IPS-11a (cell line): ENCODE measurements at regions not wholly inside any gene's neighbourhood (a gene's known extent, or its start where the extent isn't known, plus 50 kb on each side); places are given as distances from the start of the nearest gene placed in this dataset.

Experiments used
- H3K4me3 ChIP-seq: one replicate; pipeline ENCODE4 v1.5.1; 2013; ENCODE audit warnings: low read depth, low read length, control low read depth

DNA sequence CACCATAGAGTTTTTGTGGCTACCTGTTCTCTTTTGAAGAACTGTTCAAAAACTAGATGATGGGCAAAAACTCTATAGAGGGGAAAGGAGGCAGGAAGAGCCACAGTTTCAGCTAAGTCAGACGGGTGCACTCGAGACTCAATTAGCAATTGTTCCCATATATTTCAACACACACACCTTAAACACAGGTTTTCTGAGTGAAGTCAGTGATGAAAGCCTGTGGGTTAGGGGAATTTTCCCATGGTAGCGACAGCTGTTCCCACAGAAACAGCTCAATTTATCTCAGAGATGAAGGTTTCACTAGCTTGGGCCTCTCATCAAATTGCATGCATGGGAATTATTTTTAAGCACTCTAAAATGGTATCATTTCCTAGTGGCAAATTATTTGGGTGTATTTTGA lies 143.4 kb downstream of the ZIC5 start:
- H3K4me3 ChIP-seq, result no peak overlapping the region

DNA sequence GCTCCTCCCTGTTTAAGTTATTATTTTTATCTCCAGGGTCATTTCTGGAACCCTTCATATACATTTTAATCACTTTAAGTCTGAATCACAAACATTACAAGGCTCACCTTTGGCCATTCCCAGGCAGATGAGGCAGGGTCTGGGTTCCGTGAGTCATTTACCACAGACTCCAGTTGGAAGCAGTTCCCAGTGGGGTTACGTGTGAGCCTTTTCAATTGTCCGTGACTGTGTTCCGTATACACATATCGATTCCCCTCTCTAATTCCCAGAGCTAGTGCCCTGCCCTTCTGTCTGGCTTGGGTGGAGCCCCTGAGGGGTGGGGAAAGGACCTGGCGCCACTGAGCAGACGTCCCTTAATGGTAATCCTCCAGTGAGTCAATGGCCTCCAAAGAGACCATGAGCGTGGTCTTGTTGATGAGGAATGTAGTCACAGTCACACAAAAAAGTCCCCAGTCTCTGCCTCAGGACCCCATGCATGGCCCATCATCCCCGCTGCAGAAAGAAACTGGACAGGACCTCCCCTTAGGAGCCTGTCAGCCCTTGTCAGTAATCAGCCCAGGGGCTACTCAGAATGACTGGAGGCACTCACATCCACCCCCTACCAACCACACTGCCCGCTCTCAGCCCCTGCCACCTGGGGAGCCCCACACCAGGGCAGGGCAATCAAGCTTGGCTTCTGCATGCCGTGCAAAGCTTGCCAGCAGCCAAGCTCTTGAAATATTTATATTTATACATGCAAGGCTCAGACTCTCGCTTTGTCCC lies 144.4 kb downstream of the ZIC5 start:
- H3K4me3 ChIP-seq, result no peak overlapping the region

DNA sequence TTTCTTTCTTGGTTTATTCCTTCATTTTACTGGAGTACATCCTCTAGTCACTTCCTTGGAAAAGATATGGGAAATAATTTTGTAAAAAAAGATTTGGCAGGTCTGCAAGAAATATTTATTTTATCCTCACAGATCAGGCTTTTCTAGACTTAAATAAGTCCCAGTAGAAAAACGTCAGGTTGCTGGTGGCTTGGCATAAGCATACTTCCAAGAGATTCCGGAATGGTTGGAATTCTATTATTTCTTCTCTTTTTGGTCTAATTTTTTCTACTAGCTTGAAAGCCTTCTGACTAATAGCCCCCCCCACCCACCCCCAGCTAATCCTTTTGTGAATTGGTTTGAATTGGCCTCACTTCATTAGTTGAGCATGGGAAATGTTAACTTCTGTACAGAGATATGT lies 147.6 kb downstream of the ZIC5 start:
- no peak overlapping the region for H3K4me3 ChIP-seq

DNA sequence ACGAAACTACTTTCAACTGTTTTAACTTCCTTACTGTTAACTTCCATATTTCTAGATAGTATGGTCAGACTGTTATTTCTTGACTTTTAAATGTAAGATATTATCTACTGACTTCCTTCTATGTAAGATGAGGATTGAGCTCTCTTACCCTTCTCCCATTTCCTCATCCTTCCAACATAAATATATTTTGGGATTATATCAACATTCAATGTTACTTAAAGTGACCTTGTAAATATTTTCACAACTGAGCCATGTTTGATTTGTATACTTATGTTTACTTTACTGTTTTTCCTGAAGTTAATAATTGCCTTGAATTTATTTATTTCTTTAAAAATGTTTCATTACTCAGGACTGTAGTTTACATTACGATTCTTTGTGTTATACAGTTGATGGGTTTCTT lies 148.7 kb downstream of the ZIC5 start:
- H3K4me3 ChIP-seq, result no peak overlapping the region

DNA sequence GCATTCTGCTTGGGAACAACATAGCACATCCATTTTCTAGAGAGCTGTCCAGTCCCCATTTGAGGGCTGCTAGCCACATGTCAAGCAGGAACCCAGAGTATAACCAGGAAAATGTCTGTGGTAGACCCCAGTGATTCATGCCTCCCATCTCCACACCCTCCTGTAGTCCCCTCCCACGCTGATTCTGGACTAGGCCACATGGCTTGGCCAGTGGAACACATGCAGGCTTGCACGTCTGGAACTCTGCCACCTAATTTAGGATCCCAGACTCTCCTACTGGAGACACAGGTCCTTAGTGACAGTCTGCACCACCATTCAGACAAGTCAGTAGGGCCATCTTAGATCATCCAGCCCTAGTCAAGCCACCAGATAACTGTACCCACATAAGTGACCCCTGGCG lies 149.8 kb downstream of the ZIC5 start:
- no peak overlapping the region for H3K4me3 ChIP-seq

DNA sequence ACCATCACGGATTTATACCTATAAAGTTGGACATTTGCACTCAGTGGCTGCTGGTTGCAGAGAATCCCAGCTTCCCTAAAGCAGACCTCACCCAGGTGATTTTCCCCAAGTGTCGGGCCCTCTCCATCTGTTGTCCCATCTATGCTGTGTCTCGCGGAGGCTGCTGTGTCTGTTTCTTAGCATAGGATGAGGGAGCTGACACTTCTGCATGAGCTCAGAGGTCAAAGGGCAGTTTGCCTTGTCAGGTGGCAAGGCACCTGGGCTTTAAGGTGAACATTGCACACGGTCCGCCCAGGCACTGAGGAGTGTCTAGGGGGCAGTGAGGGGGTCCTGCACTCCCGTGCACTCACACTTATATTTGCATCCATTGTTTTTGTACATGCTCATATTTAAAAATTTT lies 151.6 kb downstream of the ZIC5 start:
- H3K4me3 ChIP-seq, result no peak overlapping the region

DNA sequence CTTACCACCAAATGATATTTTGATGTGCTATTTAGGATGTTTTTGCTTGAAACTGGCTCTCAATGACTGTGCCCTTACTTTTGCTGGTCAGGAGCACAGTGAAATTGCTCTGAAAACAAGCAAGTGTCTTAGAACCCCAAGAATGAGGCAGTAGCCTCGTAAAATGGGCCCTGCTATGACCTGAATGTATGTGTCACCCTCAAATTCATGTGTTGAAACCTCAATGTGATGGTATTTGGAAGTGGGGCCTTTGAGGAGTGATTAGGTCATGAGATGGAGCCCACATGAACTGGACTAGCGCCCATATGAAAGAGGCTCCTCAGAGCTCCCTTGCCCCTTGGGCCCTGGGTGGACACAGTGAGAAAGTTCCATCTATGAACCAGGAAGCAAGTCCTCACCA lies 155.2 kb downstream of the ZIC5 start:
- H3K4me3 ChIP-seq, result no peak overlapping the region

DNA sequence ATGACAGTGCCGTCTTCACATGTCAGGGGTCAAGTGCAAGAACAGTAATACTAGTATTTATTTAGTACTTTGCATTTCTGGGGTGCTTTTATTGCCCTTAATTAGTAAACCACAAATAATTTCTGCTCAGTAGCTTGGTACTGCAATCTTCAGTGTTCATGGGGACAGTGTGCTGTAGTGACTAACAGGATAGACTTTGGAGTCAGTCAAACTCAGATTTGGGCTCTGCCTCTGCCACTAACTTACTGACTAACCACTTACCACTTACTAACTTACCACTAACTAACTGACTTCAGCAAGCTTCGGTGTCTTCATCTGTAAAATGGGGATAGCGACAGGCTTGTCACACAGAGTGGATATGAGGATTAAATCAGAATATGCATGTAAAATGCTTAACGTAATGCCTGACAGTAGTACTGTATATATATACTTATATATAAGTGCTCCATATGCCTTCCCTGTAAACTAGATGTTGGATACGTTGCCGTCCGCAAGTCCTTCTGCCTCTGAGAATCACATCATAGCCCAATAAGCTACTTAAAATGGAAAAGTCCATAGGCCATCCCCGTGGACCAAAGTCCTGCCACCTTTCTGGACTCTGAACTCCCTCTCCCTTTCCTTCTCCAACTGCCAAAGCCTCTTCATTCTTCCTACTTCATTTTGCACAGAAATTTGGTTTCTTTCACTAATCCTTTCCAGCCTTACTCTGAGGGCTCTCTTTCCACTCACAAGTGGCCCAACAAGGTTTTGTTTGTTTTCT lies 158.1 kb downstream of the ZIC5 start:
- H3K4me3 ChIP-seq, result no peak overlapping the region

DNA sequence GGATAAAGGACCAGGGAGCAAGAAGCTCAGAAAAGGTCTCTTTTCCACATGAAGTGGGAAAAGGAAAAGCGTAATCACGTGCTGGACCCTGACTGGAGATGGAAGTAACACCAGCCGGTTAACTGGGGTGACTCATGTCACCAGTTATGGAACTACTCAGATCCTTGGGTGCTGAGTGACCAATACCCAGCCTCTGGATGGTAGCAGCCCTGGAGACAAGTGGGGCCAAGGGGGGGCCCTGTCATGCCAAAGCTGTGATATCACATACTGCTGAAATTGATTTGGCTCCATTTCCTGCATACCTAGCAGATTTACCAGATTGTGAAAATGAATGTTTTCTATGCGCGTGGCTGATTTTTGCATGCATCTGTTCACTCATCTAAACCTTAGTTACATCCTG lies 158.9 kb downstream of the ZIC5 start:
- no peak overlapping the region for H3K4me3 ChIP-seq

DNA sequence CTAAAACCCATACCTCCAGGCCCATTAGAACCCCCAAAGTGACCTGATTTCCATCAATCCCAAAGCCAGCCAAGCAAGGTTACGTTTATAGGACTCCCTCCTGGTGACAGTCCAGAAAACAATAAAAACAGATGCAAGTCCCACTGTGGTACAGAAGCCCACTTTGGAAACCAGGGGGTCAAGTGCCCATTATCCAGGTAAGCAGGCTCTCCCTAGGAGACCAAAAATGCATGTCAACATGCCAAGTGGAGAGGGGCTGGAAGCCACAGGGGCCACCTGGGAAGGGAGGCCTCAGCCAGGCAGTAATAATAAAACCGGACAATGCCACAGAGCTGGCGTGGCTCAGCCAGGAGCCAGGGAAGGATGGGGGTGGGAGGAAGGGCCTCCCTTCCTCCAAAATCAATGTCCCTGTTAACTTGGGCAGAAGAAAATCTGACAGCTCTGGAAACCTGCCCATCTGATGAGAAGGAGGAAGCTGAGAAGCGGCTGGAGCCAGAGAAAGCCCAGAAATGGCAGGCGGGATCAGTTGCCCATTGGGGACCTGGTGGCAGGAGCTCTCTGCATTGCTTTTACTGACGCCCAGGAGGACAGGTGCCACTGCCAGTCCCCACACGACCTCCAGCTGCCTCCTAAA lies 160.4 kb downstream of the ZIC5 start:
- no peak overlapping the region for H3K4me3 ChIP-seq

DNA sequence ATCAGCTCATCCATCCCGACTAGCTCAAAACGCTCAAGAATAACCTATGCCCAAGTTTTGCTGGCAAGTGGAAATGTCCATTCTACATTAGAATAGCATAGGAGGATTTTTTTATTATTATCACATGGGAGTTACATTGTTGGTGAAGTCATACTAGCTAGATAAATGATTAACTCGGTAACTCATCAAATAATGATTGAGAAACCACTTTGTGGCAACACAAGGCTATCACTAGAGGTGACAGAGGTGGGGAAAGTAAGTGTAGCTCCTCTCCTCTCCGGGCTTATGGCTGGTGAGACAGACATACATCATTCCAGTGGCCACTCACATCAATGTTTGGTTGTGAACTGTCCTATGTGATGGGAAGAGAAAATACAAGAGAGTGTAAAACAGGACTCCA lies 161.6 kb downstream of the ZIC5 start:
- H3K4me3 ChIP-seq, result no peak overlapping the region

DNA sequence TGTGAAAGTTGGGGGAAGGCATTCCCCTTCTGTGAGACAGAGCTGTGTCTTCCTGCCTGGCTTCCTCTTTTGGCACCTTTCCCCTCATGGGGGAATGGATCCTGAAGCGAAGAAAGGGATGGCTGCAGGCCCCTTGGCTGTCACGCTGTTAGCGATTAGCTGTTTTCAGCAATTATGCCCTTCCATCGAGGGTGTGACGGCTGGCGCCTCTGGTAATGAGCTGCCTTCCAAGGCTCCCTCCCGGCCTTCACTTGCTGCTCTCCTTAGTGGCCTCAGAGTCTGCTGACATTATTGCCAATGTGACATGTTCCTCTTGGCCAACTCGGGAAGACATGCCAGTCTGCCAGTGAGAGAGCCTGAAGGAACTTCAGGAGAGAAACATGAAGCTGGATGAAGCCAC lies 162.1 kb downstream of the ZIC5 start:
- H3K4me3 ChIP-seq, result no peak overlapping the region

DNA sequence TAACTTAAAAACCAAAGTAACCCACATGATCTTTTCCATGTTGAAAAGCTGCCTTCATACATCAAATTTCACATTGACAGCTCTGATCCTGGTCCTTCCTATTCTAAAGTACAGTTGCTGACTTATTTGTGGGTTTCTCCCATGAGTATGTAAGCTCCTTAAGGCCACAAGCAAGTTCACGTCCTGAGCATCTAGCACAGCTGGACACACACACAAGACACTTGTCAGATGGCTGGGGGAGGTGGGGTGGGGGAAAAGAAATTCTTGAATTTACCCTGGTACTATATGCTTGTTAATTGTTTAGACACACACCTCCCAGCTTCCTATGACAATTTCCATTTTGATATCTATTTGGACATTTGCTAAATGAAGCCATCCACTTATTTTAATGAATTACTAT lies 162.8 kb downstream of the ZIC5 start:
- no peak overlapping the region for H3K4me3 ChIP-seq

DNA sequence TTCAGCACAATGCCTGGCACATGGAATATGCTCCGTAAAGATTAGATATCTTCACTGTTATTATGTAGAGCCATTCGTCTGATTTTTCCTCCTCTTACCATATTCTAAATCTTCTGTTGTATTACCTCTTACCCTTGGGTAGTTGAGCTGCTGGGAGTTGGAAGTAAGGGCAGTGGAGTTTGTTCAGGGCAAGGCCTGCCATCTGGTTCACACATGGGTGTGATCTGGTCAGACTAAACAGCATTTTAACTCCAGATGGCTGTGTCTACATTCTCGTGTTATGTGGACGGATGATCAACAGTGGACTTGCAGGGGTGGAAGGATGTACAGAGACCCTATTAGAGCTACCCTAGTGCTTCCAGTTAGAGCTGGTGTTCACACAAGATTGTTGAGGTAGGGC lies 164.9 kb downstream of the ZIC5 start:
- no peak overlapping the region for H3K4me3 ChIP-seq

DNA sequence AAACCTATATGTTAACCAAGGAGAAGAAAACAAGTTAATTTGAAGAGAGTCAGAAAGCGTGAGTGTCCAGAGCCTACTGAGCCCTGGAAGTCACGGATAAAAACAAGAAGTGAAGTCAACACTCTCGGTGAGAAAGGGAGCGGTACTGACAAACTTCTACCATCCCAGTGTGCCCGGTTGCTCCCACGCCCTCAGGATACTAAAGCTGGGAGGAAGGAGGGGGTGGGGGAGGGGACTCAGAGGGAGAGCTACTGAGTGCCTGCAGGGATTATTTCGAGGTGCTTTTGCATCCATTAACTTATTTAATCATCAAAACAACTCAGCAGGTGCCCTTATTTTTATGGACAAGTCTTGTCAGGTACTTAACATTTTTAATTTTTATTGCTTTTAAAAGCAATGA lies 166.2 kb downstream of the ZIC5 start:
- H3K4me3 ChIP-seq, result no peak overlapping the region

DNA sequence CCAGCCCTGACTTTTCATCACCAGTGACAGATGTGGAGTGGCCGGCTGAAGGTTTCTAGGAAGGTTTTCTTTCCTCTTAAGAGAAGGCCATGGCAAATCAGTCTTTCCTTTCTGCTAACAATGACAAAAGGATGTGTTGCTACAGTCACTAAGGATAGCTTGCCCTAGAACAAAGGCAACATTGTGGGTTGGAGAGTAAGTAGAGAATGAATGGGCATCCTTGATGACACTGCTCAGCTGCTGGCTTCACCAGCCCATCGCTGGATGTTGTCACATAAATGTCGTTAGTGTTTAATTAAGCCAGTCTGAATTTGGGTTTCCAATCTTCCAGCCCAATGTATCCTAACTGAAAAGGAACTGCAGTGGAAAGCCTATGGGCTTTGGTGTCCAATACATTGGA lies 168.4 kb downstream of the ZIC5 start:
- H3K4me3 ChIP-seq, result no peak overlapping the region

DNA sequence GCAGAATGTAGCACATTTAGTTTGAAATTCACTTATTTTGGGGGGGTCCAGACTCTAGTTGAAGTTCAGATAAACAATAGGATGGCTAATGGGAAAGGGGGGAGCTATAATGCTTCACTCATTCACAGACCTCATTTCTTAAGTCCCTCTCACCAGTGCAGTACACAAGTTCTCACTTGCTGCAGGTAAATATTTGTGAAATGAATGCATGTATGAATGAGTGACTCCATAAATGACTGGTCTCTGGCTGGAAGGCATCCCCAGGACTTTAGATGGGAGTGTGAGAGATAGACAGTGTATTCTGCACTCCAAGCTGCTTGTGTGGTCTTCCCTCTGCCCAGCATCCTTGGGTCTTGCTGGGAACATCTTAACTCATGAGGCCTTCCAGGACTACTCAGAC lies 169.2 kb downstream of the ZIC5 start:
- H3K4me3 ChIP-seq, result no peak overlapping the region

DNA sequence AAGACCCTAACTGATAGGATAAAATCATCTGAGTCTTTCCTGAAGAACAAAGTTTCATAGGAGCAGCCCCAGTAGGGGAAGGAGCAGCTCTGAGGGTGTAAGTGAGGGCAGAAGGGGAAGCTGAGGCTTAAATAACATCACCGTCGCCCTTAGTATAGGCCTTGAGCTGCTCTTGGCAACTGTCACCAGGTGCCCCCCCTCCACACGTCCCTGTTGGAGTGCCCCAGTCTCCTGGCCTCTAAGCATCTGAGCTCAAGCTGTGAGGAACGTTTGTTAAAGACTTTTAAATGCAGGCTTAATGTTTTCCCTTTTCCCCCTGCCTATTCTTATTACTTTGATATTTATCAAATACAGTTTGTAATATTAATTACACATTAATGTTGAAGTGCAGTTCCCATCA lies 170.6 kb downstream of the ZIC5 start:
- H3K4me3 ChIP-seq, result no peak overlapping the region

DNA sequence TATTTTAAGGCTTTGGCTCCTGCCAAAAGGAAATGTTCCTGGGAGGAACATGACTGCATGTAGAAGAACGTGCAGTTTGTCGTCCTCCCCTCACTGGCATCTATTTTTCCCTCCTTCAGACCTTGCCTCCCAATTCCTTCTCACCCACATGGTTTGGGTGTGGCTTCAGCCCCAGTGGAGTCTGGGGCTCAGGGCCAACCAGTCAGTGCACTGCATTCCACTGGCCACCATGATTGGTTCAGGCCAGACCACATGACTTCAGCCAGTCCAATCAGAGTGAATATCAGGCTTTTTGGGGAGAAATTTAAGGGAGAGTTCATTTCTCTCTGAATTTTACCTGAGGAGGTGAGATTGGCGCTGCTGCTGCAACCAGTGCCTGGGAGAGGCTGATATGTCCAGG lies 171.6 kb downstream of the ZIC5 start:
- no peak overlapping the region for H3K4me3 ChIP-seq

DNA sequence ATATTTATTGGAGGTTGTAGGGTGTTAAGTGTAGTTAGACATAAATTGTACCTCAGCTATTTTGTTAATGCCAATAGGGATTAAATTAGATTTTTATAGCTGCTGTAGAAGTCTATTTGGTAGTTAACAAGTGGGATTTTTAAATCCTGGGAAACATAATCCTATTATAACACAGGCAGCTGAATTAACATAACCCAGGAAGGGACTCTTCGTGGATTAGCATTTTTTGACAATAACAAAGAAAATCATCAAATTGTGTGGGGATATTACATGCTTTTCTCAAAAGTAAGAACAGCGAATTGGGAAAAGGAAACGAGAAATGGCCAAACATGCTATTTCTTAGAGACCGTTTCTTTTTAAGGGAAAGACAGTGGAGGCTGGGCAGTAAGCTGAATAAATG lies 172.8 kb downstream of the ZIC5 start:
- no peak overlapping the region for H3K4me3 ChIP-seq

DNA sequence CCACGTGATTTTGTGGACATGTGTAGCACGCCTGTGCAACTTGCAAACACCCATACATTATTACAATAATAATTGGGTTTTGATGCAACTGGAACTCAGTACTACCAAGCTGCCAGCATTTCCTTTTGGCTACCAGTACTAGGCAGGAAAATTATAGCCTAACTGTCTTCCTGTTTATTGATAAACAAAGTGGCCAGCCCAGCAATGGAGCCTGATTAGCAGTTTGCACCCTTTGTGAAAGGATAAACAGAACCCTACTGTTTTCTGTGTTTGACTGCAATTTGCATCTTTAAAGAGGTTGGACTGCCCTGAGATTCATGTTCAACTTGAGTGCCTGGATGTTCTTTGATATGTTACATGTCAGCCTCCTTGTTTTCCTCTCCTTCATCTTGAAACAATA lies 173.9 kb downstream of the ZIC5 start:
- no peak overlapping the region for H3K4me3 ChIP-seq

DNA sequence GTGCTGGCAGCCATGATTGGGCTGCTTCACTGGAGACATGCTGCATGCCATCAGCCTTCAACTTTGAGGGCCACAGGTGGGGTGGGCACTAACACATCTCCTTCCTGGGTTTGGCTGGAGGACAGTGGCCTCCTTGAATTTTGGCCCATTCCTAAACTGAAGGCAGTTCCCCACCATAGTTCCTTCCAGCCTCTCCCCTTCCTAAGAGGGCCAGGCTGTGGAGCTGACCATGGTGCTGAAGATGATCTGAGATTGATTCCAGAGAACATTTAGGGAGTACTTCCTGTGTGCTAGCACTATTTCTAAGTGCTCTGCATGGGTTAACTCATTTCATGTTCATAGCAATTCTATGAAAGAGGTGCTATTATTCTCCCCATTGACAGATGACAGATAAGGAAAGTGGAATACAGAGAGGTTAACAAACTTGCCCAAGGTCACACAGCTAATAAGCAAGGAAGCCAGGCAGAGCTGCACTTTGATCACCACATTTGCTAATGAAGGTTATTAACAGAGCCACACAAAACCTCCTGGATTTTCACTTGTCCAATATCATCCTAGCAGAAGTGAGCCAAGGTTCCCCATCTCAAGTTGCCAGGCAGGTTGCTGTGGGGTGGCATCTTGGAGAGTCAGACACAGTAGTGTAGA lies 175.3 kb downstream of the ZIC5 start:
- H3K4me3 ChIP-seq, result no peak overlapping the region
